Upper lobe of right lung (tissue), 1 donor: ENCODE measurements at regions not wholly inside any gene's neighbourhood (a gene's known extent, or its start where the extent isn't known, plus 50 kb on each side); places are given as distances from the start of the nearest gene placed in this dataset.
"Not testable (repeated sequence)": the region's sequence is repeated elsewhere in the genome, so short reads cannot be mapped to it uniquely, and the experiment has no call there.

ENCODE experiments used
- ATAC-seq: fragments of 200-7000 bp; cut with Tn5 transposase; one replicate; pipeline ENCODE4 v1.9.1; 2020; ENCODE audit warnings: mild to moderate bottlenecking, moderate library complexity
- DNase-seq: peaks from one replicate; pipeline ENCODE4 v3.0.0-alpha.2; 2020
- H3K27ac ChIP-seq: fragments of 200-600 bp; one replicate; pipeline ENCODE4 v1.8.0; 2022
- H3K27me3 ChIP-seq: fragments of 200-600 bp; one replicate; pipeline ENCODE4 v1.8.0; 2022; ENCODE audit warnings: mild to moderate bottlenecking
- H3K36me3 ChIP-seq: fragments of 200-600 bp; one replicate; pipeline ENCODE4 v1.8.0; 2022
- H3K4me1 ChIP-seq: fragments of 200-600 bp; one replicate; pipeline ENCODE4 v1.8.0; 2022
- H3K4me3 ChIP-seq: fragments of 200-600 bp; one replicate; pipeline ENCODE4 v1.8.0; 2022; ENCODE audit warnings: mild to moderate bottlenecking
- H3K9me3 ChIP-seq: fragments of 200-600 bp; one replicate; pipeline ENCODE4 v1.8.0; 2022
- intact Hi-C: fragments of 100-400 bp; cut with DNase I; formaldehyde crosslinking; loops from one replicate; pipeline ENCODE4 v1.11.0; 2022
- TF ChIP-seq, protein P1 (sequence below): fragments of 200-600 bp; IDR thresholded peaks from one replicate; pipeline ENCODE4 v1.8.0; 2022; ENCODE audit warnings: antibody characterized with exemption
- donor health status: DM: no; HTN: yes; CAD: no; lungs with severe emphysema.

DNA sequence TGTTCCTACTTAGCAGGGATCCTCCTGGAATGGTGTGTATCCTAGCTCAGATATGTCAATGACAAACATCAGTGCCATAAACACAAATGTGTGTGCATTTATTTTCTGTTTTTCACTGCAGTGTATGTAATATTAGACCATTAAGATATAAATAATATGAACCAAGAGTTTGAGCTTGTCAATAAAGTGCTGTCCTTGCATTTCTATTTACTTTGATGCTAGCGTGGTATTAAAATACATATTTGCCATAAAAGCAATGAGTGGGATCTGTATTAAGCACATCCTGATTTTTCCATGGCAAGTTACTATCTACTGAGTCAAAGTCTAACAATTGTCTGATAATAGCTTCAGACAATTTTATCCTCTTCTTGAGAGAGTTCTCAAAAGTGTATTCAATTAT lies 157.6 kb downstream of the DIRAS2 start:
- TF ChIP-seq, protein P1, sequence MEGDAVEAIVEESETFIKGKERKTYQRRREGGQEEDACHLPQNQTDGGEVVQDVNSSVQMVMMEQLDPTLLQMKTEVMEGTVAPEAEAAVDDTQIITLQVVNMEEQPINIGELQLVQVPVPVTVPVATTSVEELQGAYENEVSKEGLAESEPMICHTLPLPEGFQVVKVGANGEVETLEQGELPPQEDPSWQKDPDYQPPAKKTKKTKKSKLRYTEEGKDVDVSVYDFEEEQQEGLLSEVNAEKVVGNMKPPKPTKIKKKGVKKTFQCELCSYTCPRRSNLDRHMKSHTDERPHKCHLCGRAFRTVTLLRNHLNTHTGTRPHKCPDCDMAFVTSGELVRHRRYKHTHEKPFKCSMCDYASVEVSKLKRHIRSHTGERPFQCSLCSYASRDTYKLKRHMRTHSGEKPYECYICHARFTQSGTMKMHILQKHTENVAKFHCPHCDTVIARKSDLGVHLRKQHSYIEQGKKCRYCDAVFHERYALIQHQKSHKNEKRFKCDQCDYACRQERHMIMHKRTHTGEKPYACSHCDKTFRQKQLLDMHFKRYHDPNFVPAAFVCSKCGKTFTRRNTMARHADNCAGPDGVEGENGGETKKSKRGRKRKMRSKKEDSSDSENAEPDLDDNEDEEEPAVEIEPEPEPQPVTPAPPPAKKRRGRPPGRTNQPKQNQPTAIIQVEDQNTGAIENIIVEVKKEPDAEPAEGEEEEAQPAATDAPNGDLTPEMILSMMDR = no peak
- DNase-seq (no peak), ATAC-seq (no peak)
- no peaks in the 10 kb centered on the region for H3K4me1 ChIP-seq
- H3K27me3 ChIP-seq = no peaks in the 10 kb centered on the region
- intact Hi-C loops = no loop called here
- no peak overlapping the region for H3K4me3 ChIP-seq
- H3K36me3 ChIP-seq = no peaks in the 10 kb centered on the region
- no peak overlapping the region for H3K27ac ChIP-seq
- H3K9me3 ChIP-seq = no peaks in the 10 kb centered on the region

DNA sequence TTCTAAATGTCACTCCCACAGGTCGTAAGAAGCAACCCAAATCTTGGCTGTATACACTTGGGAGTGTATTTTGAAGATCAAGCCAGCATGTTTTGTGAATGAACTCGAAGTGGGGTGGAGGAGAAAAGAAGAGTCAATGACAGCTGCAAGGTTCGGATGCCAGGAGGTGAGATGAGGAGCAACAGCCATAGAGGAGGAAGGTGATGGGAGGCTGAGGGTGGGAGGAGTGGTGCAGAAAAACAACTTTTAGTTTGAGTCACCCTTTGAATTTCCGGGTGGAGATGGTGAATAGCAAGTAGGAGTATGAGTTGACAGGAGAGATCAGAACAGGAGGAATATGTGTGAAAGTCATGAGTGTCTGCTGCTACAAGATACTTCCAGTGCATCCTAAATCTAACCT lies 153.6 kb downstream of the DIRAS2 start:
- Histone ChIP-seq H3K27me3 (no peaks in the 10 kb centered on the region), H3K27ac (no peak overlapping the region), H3K36me3 (no peaks in the 10 kb centered on the region), H3K4me1 (no peaks in the 10 kb centered on the region), H3K9me3 (no peaks in the 10 kb centered on the region), H3K4me3 (no peak overlapping the region)
- intact Hi-C loops = no loop called here
- ATAC-seq (no peak), DNase-seq (no peak)
- TF ChIP-seq, protein P1 = no peak

DNA sequence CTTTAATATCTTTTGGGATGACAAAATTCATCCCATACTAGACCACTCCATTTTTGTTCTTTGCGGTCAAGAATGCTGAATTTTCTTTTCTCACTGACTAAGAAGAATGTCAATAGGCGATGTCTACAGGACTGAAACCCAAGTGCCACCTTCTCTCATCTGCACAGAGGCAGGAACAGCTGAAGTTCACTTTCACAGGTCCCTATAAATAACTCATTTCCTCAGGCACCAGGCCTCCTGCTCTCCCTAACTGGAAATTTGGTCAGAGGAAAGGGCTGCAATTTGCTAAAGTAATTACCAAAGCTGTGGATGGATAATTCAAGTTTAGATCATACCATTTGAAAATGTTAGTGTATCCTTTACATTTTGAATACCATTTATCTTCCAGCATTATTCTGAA lies 142.9 kb downstream of the DIRAS2 start:
- Histone ChIP-seq H3K4me3 (no peak overlapping the region), H3K27ac (no peak overlapping the region), H3K4me1 (no peaks in the 10 kb centered on the region), H3K9me3 (no peaks in the 10 kb centered on the region), H3K36me3 (no peaks in the 10 kb centered on the region), H3K27me3 (no peaks in the 10 kb centered on the region)
- intact Hi-C loops = no loop called here
- no peak for ATAC-seq
- TF ChIP-seq, protein P1 = no peak
- no peak for DNase-seq

DNA sequence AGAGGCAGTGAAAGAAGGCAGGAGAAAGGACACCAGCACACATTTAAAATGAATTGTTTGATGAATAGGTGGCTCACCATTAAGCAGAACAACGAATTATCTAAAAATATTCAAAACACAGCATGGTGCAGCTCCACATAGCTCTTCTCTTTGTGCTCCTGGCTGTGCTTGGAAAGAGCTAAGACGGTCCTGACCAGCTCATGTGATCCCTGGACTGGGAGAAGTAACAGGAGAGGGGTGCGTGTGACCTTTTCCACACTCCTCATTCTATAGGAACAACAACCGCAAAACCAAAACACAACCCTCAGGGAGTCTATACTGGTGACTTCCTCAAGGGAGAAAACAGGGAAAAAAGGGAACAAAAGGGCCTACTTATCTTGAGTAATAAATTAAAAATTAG lies 140.5 kb downstream of the DIRAS2 start:
- no peak overlapping the region for H3K27ac ChIP-seq
- H3K36me3 ChIP-seq = no peaks in the 10 kb centered on the region
- ATAC-seq (no peak), DNase-seq (no peak)
- H3K4me3 ChIP-seq = no peak overlapping the region
- H3K27me3 ChIP-seq = no peaks in the 10 kb centered on the region
- intact Hi-C loops = no loop called here
- TF ChIP-seq, protein P1 = no peak
- no peaks in the 10 kb centered on the region for H3K9me3 ChIP-seq
- H3K4me1 ChIP-seq = no peaks in the 10 kb centered on the region

DNA sequence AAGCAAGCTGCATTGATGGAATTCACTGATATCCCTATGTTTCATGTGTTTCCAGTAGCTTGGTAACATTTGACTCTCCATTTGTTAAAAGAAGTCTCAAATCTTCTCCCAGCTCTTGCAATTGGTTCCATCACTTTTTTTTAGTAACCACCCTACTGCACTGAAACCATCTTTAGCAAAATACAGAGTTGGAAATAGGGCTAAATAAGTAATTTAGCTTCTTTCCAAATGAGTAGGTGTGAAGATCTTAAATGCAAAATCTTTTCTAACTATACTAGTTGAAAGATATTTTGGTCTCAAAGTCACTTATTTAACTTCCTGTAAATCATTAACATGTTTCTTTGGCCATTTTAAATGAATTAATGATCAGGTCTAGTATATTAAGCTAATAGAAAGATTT lies 138.1 kb downstream of the DIRAS2 start:
- TF ChIP-seq, protein P1 = no peak
- Histone ChIP-seq H3K9me3 (no peaks in the 10 kb centered on the region), H3K27ac (no peak overlapping the region), H3K4me3 (no peak overlapping the region), H3K4me1 (no peaks in the 10 kb centered on the region), H3K27me3 (no peaks in the 10 kb centered on the region), H3K36me3 (no peaks in the 10 kb centered on the region)
- no peak for DNase-seq
- intact Hi-C loops = no loop called here
- ATAC-seq = no peak

DNA sequence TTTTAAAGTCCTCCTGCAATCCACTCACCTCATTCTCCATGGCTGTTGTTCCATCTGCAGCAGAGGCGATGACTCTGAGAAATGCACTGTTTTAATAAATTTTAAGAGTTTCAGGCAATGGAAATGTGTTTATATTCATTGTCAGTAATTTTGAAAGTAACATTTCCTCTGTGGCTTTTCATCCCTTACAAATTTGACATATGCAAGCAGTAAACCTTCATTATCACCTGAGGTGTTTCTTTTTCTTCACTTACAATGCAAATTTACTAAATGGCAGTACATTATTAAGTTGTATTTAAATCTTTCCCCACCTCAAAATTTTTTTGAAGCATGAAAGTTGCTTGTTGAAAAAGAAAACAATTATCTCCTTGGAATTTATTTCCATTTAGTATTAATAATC lies 136.9 kb downstream of the DIRAS2 start:
- H3K27ac ChIP-seq = no peak overlapping the region
- no peaks in the 10 kb centered on the region for H3K27me3 ChIP-seq
- no peak overlapping the region for H3K4me3 ChIP-seq
- intact Hi-C loops = no loop called here
- H3K4me1 ChIP-seq = no peaks in the 10 kb centered on the region
- no peak for DNase-seq
- TF ChIP-seq, protein P1 = no peak
- ATAC-seq = no peak
- no peaks in the 10 kb centered on the region for H3K9me3 ChIP-seq
- H3K36me3 ChIP-seq = no peaks in the 10 kb centered on the region

DNA sequence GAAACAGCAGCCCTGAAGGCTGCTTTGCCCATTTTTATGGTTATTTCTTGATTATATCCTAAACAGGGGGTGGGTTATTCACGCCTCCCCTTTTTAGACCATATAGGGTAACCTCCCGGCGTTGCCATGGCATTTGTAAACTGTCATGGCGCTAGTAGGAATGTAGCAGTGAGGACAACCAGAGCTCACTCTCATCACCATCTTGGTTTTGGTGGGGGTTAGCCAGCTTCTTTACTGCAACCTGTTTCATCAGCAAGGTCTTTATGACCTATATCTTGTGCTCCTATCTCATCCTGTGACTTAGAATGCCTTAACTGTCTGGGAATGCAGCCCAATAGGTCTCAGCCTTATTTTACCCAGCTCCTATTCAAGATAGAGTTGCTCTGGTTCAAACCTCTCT lies 136.2 kb downstream of the DIRAS2 start:
- intact Hi-C loops, ATAC-seq: not testable (repeated sequence)

More for the DNA sequence above, 136.2 kb downstream of the DIRAS2 start:
- not testable (repeated sequence) for H3K36me3 ChIP-seq, H3K9me3 ChIP-seq, H3K27me3 ChIP-seq, H3K4me3 ChIP-seq, H3K4me1 ChIP-seq, DNase-seq, H3K27ac ChIP-seq
